ENCODE measurements at regions not wholly inside any gene's neighbourhood (a gene's known extent, or its start where the extent isn't known, plus 50 kb on each side); places are given as distances from the start of the nearest gene placed in this dataset.
"Not testable (repeated sequence)": the region's sequence is repeated elsewhere in the genome, so short reads cannot be mapped to it uniquely, and the experiment has no call there.

DNA sequence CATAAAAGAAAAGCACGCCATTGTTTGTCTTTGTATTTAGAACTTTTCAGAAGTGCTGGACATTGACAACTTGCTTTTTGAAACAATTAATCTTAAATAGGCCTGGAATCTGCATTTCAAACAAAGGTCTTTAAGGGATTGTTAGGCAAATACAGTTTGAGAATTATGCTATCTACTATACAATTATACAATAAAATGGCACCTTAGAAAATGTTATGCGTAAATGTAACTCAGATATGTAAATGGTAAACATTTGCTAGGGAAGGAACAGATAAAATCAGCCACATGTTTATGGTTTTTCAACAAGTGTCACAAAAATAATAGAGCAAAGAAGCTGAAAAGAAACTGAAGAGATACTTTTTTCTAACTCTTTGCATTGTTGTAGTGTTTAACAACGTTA is 152.7 kb upstream of the PRSS12 start:
- TF ChIP-seq, protein P1, sequence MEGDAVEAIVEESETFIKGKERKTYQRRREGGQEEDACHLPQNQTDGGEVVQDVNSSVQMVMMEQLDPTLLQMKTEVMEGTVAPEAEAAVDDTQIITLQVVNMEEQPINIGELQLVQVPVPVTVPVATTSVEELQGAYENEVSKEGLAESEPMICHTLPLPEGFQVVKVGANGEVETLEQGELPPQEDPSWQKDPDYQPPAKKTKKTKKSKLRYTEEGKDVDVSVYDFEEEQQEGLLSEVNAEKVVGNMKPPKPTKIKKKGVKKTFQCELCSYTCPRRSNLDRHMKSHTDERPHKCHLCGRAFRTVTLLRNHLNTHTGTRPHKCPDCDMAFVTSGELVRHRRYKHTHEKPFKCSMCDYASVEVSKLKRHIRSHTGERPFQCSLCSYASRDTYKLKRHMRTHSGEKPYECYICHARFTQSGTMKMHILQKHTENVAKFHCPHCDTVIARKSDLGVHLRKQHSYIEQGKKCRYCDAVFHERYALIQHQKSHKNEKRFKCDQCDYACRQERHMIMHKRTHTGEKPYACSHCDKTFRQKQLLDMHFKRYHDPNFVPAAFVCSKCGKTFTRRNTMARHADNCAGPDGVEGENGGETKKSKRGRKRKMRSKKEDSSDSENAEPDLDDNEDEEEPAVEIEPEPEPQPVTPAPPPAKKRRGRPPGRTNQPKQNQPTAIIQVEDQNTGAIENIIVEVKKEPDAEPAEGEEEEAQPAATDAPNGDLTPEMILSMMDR (conservative IDR thresholded peaks at IDR 0.05): not testable (repeated sequence)
- TF ChIP-seq EZH2 (IDR thresholded peaks at IDR 0.05; ENCODE audit: low read depth): not testable (repeated sequence)

Measured in PC-9 (cell line).